ENCODE measurements at regions not wholly inside any gene's neighbourhood (a gene's known extent, or its start where the extent isn't known, plus 50 kb on each side); places are given as distances from the start of the nearest gene placed in this dataset.

- no peak overlapping the region for H3K27ac ChIP-seq
- no peak for TF ChIP-seq CTCF (conservative IDR thresholded peaks at IDR 0.05)
Measured at GRCh38 chr21:26659757-26660156, 86.7 kb upstream of the CYYR1 start.

- H3K27ac ChIP-seq: no peak overlapping the region
- no peak for TF ChIP-seq CTCF (conservative IDR thresholded peaks at IDR 0.05)
Measured at GRCh38 chr21:26659182-26659581, 86.1 kb upstream of the CYYR1 start.

- H3K27ac ChIP-seq: no peak overlapping the region
- no peak for TF ChIP-seq CTCF (conservative IDR thresholded peaks at IDR 0.05)
Measured at GRCh38 chr21:26655460-26655859, 82.4 kb upstream of the CYYR1 start.

GRCh38 chr21:26653430-26653829 lies 80.3 kb upstream of the CYYR1 start:
- no peak overlapping the region for H3K27ac ChIP-seq
- TF ChIP-seq CTCF (conservative IDR thresholded peaks at IDR 0.05): no peak

GRCh38 chr21:26652854-26653253 lies 79.8 kb upstream of the CYYR1 start:
- no peak for TF ChIP-seq CTCF (conservative IDR thresholded peaks at IDR 0.05)
- no peak overlapping the region for H3K27ac ChIP-seq

- no peak overlapping the region for H3K27ac ChIP-seq
- no peak for TF ChIP-seq CTCF (conservative IDR thresholded peaks at IDR 0.05)
Measured at GRCh38 chr21:26641062-26641461, 68.0 kb upstream of the CYYR1 start.

GRCh38 chr21:26637201-26637745 lies 64.2 kb upstream of the CYYR1 start:
- no peak overlapping the region for H3K27ac ChIP-seq
- no peak for TF ChIP-seq CTCF (conservative IDR thresholded peaks at IDR 0.05)

Measured in VCaP (cell line).